Activated T-cell treated with anti-CD3 and anti-CD28 coated beads, Interleukin-2, amount 50 U/mL, for 4 hours (primary cell): ENCODE measurements at regions not wholly inside any gene's neighbourhood (a gene's known extent, or its start where the extent isn't known, plus 50 kb on each side); places are given as distances from the start of the nearest gene placed in this dataset.
"Not testable (repeated sequence)": the region's sequence is repeated elsewhere in the genome, so short reads cannot be mapped to it uniquely, and the experiment has no call there.

ENCODE experiments used
- ATAC-seq, 2 donors: fragments of 200-7000 bp; cut with Tn5 transposase; one replicate each; pipeline ENCODE4 v1.10.0; 2021
- DNase-seq: peaks from one replicate; pipeline ENCODE4 v3.0.0-alpha.2; 2020
- H3K27me3 Mint-ChIP-seq: one replicate; pipeline ENCODE4 v1.8.0; 2021; ENCODE audit warnings: low read depth, mixed read lengths
- H3K36me3 Mint-ChIP-seq: one replicate; pipeline ENCODE4 v1.8.0; 2022; ENCODE audit warnings: mixed read lengths; ENCODE audit not compliant: insufficient read depth
- H3K4me1 Mint-ChIP-seq: one replicate; pipeline ENCODE4 v1.8.0; 2021; ENCODE audit warnings: low read depth, mixed read lengths
- H3K4me3 Mint-ChIP-seq: one replicate; pipeline ENCODE4 v1.8.0; 2021; ENCODE audit warnings: mild to moderate bottlenecking, moderate library complexity, mixed read lengths
- H3K9me3 Mint-ChIP-seq: one replicate; pipeline ENCODE4 v1.8.0; 2021; ENCODE audit warnings: mixed read lengths

GRCh38 chr13:33678906-33679657, 138.9 kb upstream of the RFC3 start:
- ATAC-seq (peak; percentile 91 to 93), DNase-seq (peak; percentile 64)
- Mint-ChIP-seq H3K9me3 (no peaks in the 10 kb centered on the region), H3K4me1 (peaks cover 33% of the 10 kb centered on the region), H3K36me3 (no peaks in the 10 kb centered on the region), H3K4me3 (peak overlapping the region; percentile 74), H3K27me3 (no peaks in the 10 kb centered on the region)

GRCh38 chr13:33679658-33680012, 138.3 kb upstream of the RFC3 start:
- Mint-ChIP-seq H3K27me3 (no peaks in the 10 kb centered on the region), H3K4me1 (peaks cover 33% of the 10 kb centered on the region), H3K4me3 (peak overlapping the region; percentile 74), H3K36me3 (no peaks in the 10 kb centered on the region), H3K9me3 (no peaks in the 10 kb centered on the region)
- no peak for DNase-seq
- ATAC-seq = no peak

DNA sequence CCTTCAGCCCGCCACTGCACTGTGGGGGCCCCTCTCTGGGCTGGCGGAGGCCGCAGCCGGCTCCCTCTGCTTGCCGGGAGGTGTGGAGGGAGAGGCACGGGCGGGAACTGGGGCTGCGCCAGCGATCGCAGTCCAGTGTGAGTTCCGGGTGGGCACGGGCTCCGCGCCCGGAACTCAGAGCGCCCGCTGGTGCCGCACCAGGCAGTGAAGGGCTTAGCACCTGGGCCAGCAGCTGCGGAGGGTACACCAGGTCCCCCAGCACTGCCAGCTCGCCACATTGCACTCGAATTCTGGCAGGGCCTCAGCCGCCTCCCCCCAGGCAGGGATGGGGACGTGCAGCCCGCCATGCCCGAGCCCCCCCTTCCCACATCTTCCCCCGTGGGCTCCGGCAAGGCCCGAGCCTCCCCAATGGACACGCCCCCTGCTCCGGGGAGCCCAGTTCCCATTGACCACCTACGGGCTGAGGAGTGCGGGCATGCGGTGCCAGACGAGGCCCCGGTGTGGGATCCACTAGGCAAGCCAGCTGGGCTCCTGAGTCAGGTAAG, 135.9 kb upstream of the RFC3 start:
- ATAC-seq (no peak), DNase-seq (no peak)
- Mint-ChIP-seq H3K9me3 (no peaks in the 10 kb centered on the region), H3K36me3 (no peaks in the 10 kb centered on the region), H3K4me3 (no peak overlapping the region), H3K27me3 (no peaks in the 10 kb centered on the region), H3K4me1 (peaks cover 24% of the 10 kb centered on the region)

DNA sequence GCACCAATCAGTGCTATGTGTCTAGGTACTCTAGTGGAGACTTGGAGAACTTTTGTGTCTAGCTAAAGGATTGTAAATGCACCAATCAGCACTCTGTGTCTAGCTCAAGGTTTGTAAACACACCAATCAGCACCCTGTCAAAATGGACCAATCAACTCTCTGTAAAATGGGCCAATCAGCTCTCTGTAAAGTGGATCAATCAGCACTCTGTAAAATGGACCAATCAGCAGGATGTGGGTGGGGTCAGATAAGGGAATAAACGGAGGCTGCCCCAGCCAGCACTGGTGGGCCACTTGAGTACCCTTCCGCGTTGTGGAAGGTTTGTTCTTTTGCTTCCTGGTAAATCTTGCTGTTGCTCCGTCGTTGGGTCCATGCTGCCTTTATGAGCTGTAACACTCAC, 135.3 kb upstream of the RFC3 start:
- H3K4me1 Mint-ChIP-seq = peaks cover 22% of the 10 kb centered on the region
- not testable (repeated sequence) for DNase-seq, H3K9me3 Mint-ChIP-seq, H3K27me3 Mint-ChIP-seq, ATAC-seq, H3K36me3 Mint-ChIP-seq, H3K4me3 Mint-ChIP-seq

- Mint-ChIP-seq H3K4me1 (peaks cover 19% of the 10 kb centered on the region), H3K36me3 (no peaks in the 10 kb centered on the region), H3K27me3 (no peaks in the 10 kb centered on the region), H3K4me3 (no peak overlapping the region), H3K9me3 (no peaks in the 10 kb centered on the region)
- ATAC-seq = no peak
- no peak for DNase-seq
Measured at GRCh38 chr13:33683376-33683775, 134.6 kb upstream of the RFC3 start.

- ATAC-seq (no peak), DNase-seq (no peak)
- H3K4me3 Mint-ChIP-seq = no peak overlapping the region
- H3K36me3 Mint-ChIP-seq = no peaks in the 10 kb centered on the region
- no peaks in the 10 kb centered on the region for H3K9me3 Mint-ChIP-seq
- peaks cover 5% of the 10 kb centered on the region for H3K4me1 Mint-ChIP-seq
- no peaks in the 10 kb centered on the region for H3K27me3 Mint-ChIP-seq
Measured at GRCh38 chr13:33684874-33685273, 133.1 kb upstream of the RFC3 start.

DNA sequence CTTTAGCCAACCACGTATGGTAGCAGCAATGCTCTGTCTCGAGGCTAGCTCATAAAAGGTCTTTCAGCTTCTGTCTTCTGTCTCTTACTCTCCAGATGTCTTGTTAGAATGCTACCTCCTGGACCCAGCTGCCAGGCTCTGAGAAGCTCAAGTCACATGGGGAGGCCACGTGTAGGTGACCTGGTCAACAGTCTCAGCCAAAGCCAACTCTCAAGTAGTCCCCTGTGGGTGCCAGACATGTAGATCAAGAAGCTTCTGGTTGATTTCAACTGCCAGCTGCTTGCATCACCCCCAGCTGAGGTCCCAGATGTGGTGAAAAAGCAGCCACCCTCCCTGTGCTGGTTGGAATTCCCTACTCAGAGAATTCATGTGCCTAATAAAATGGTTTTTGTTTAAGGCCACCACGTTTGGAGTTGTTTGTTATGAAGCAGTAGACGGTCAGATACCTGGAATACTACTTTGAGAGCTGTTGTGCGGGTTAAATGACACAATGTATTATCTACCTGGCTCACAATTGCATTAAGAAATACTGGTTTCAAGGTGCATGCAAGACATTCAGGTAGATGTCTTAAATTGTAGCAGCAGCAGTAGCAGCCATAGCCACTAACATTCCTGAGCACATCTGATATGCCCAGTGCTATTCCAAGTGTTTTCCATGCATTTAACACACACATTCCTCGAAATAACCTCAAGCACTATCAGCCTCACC, 131.0 kb upstream of the RFC3 start:
- no peak for ATAC-seq
- no peaks in the 10 kb centered on the region for H3K4me1 Mint-ChIP-seq
- H3K27me3 Mint-ChIP-seq = no peaks in the 10 kb centered on the region
- DNase-seq = no peak
- no peak overlapping the region for H3K4me3 Mint-ChIP-seq
- H3K36me3 Mint-ChIP-seq = no peaks in the 10 kb centered on the region
- H3K9me3 Mint-ChIP-seq = no peaks in the 10 kb centered on the region

DNA sequence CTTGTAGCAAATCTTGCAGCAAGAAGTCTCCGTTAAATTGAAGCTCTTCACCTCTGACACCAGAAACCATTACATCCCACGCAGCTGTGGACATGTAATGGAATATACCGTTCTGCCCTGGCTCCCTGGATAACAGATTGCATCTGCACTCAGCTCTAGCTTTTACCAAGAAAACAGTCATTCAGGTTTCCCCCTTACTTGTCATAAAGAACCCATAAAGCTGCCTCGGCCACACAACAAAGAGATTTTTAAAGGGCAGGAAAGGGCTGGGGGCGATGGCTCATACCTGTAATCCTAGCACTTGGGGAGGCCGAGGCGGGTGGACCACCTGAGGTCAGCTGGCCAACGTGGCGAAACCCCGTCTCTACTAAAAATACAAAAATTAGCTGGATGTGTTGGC, 127.6 kb upstream of the RFC3 start:
- Mint-ChIP-seq H3K36me3 (no peaks in the 10 kb centered on the region), H3K4me3 (no peak overlapping the region), H3K27me3 (no peaks in the 10 kb centered on the region), H3K4me1 (no peaks in the 10 kb centered on the region), H3K9me3 (no peaks in the 10 kb centered on the region)
- no peak for DNase-seq
- peak in 1 of 2 donors; percentile 23 for ATAC-seq

DNA sequence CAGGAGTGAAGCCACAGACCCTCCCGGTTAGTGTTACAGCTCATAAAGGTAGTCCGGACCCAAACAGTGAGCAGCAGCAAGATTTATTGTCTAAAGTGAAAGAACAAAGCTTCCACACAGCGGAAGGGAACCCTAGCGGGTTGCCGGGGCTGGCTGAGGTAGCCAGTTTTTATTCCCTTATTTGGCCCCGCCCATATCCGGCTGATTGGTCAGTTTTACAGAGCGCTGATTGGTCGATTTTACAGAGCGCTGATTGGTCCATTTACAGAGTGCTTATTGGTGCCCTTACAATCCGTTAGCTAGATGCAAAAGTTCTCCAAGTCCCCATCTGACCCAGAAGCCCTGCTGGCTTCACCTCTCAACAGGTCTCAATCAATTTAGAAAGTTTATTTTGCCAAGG, 126.0 kb upstream of the RFC3 start:
- Mint-ChIP-seq H3K9me3 (no peaks in the 10 kb centered on the region), H3K36me3 (no peaks in the 10 kb centered on the region), H3K4me1 (peaks cover 2% of the 10 kb centered on the region), H3K4me3 (no peak overlapping the region), H3K27me3 (no peaks in the 10 kb centered on the region)
- ATAC-seq (no peak), DNase-seq (no peak)

- Mint-ChIP-seq H3K27me3 (no peaks in the 10 kb centered on the region), H3K9me3 (no peaks in the 10 kb centered on the region), H3K4me3 (no peak overlapping the region), H3K36me3 (no peaks in the 10 kb centered on the region), H3K4me1 (peaks cover 2% of the 10 kb centered on the region)
- ATAC-seq = no peak
- no peak for DNase-seq
Measured at GRCh38 chr13:33692531-33692930, 125.4 kb upstream of the RFC3 start.

DNA sequence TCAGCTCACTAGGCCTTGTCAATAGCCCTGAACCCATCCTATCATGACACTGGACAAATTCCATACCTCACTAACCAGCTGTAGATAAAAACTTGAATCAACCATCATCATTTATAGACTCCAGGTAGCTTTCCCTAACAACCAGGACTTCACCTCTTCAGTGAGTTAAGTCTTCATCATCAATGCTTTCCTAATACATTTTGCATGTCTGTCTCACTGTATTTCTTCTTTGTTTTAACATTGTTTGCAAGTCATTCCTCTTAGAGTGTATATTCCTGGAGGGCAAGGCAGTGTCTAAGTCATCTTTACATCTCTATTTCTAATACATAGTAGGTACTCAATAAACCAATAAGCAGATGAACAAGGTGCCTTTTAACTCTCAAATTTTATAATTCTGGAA, 123.4 kb upstream of the RFC3 start:
- H3K4me3 Mint-ChIP-seq = no peak overlapping the region

DNA sequence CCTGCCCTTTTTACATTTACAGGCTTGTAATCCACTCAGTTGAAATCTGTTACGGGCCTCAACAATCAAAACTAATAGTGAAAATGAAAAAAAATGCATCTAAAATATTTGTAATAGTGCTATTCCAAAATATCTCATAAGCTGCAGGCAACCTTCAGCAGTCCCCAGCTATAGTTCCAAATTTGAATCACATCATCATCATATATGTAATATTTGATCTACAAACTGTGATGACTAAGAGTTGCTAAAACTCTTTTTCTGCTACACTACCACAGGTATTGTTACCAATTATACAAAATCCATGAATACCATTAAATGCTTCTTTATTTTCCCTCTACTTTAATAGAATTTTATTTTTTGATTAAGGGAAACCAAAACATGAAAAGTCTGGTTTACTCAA, 121.4 kb upstream of the RFC3 start:
- no peak for DNase-seq
- ATAC-seq = peak in 1 of 2 donors; percentile 38
- Mint-ChIP-seq H3K4me1 (peaks cover 2% of the 10 kb centered on the region), H3K9me3 (no peaks in the 10 kb centered on the region), H3K4me3 (no peak overlapping the region), H3K36me3 (no peaks in the 10 kb centered on the region), H3K27me3 (no peaks in the 10 kb centered on the region)

More for the DNA sequence above, 123.4 kb upstream of the RFC3 start:
- DNase-seq (no peak), ATAC-seq (no peak)
- H3K36me3 Mint-ChIP-seq = no peaks in the 10 kb centered on the region
- H3K27me3 Mint-ChIP-seq = no peaks in the 10 kb centered on the region
- H3K4me1 Mint-ChIP-seq = peaks cover 2% of the 10 kb centered on the region
- no peaks in the 10 kb centered on the region for H3K9me3 Mint-ChIP-seq

DNA sequence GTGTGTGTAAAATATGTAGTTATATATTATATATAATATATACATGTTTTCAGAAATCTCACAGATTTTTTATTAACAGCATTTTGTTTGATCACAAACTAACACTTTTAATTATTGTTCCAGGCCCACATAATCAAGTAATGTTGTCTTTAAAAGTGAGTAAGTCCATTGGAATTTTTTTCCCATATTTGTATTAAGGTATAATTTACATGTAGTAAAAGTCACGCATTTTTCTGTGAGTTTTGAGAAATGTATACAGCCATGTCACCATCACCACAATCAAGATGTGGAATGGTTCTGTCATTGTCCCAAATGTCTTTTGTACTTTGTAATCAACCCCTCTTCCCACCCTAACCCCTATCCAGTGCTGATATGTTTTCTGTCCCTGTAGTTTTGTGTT, 120.0 kb upstream of the RFC3 start:
- Mint-ChIP-seq H3K4me1 (peaks cover 2% of the 10 kb centered on the region), H3K36me3 (no peaks in the 10 kb centered on the region), H3K4me3 (no peak overlapping the region), H3K27me3 (no peaks in the 10 kb centered on the region), H3K9me3 (no peaks in the 10 kb centered on the region)
- DNase-seq (no peak), ATAC-seq (no peak)

DNA sequence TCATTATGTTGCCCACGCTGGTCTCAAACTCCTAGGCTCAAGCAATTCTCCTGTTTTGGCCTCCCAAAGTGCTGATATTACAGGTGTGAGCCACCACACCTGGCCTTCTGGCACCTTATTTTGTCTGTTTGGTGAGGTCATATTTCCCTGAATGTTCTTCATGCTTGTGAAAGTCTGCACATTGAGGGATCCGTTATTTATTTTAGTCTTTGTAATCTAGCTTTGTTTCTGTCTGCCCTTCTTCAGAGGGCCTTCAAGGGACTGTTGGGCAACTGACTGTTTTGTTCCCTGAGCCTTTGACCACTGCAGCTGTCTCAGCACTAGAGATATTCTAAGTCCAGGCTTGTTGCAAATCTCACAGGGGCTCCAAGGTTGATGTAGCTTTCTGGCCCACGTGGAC, 110.5 kb upstream of the RFC3 start:
- ATAC-seq (no peak), DNase-seq (no peak)
- peaks cover 16% of the 10 kb centered on the region for H3K27me3 Mint-ChIP-seq
- H3K9me3 Mint-ChIP-seq = peaks cover 31% of the 10 kb centered on the region
- peaks cover 6% of the 10 kb centered on the region for H3K36me3 Mint-ChIP-seq
- H3K4me1 Mint-ChIP-seq = no peaks in the 10 kb centered on the region
- no peak overlapping the region for H3K4me3 Mint-ChIP-seq

DNA sequence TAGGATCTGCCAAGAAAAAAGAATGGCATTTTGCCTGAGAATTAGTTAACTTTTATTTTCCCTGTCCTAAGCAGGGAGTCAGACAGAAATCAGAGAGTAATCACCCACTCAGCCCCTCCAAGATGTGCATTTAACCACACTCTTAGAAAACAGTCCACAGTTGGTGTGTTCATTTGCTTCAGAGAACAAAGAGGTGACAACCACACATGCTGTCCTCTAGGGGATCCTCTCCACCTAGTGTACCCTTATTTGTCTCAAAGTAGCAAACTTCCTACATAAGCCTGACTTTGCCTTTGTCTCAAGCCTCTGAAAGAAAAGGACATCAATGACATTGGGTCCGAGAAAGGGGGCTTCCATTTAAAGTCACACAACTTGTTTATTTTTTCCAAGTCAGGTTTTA, 107.0 kb upstream of the RFC3 start:
- no peak overlapping the region for H3K4me3 Mint-ChIP-seq
- H3K27me3 Mint-ChIP-seq = peaks cover 9% of the 10 kb centered on the region
- H3K36me3 Mint-ChIP-seq = peaks cover 6% of the 10 kb centered on the region
- no peak for DNase-seq
- peaks cover 20% of the 10 kb centered on the region for H3K9me3 Mint-ChIP-seq
- no peak for ATAC-seq
- no peaks in the 10 kb centered on the region for H3K4me1 Mint-ChIP-seq
